ENCODE measurements at regions not wholly inside any gene's neighbourhood (a gene's known extent, or its start where the extent isn't known, plus 50 kb on each side); places are given as distances from the start of the nearest gene placed in this dataset.
"Not testable (repeated sequence)": the region's sequence is repeated elsewhere in the genome, so short reads cannot be mapped to it uniquely, and the experiment has no call there.

- DNase-seq (ENCODE audit: low read depth, low spot score): no peak
- H3K27ac ChIP-seq (ENCODE audit: low read length): no peak overlapping the region
- H3K27me3 ChIP-seq (ENCODE audit: control insufficient read depth, insufficient read depth, low read length): no peaks in the 10 kb centered on the region
- H3K4me1 ChIP-seq (ENCODE audit: control insufficient read depth, insufficient read depth, low read length): no peaks in the 10 kb centered on the region
- H3K4me3 ChIP-seq (ENCODE audit: low read length): no peak overlapping the region
- H3K36me3 ChIP-seq (ENCODE audit: control insufficient read depth, insufficient read depth, low read length): no peaks in the 10 kb centered on the region
- no peaks in the 10 kb centered on the region for H3K9me3 ChIP-seq (ENCODE audit: control insufficient read depth, insufficient read depth, low read length)
Measured at GRCh38 chr20:1757072-1757471, 99.5 kb upstream of the SIRPG start.

DNA sequence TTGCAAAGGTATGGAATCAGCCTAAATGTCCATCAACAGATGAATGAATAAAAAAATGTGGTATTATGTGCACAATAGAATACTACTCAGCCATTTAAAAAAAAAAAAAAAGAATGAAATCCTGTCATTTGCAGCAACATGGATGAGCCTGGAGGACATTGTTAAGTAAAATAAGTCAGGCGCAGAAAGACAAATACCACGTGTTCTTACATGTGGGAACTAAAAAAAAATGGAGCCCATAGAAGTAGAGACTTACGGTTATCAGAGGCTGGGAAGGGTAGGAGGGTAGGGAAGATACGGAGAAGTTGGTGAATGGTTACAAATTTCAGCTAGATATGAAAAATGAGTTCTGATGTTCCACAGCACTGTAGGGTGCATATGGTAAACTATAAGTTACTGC is 97.2 kb upstream of the SIRPG start:
- Histone ChIP-seq H3K27ac (ENCODE audit: low read length) (no peak overlapping the region), H3K36me3 (ENCODE audit: control insufficient read depth, insufficient read depth, low read length) (no peaks in the 10 kb centered on the region), H3K4me1 (ENCODE audit: control insufficient read depth, insufficient read depth, low read length) (no peaks in the 10 kb centered on the region), H3K9me3 (ENCODE audit: control insufficient read depth, insufficient read depth, low read length) (no peaks in the 10 kb centered on the region), H3K4me3 (ENCODE audit: low read length) (no peak overlapping the region), H3K27me3 (ENCODE audit: control insufficient read depth, insufficient read depth, low read length) (no peaks in the 10 kb centered on the region)
- 100% methylated on average over 1 of the region's 4 CpGs for WGBS (ENCODE audit: insufficient coverage, insufficient read length)
- no peak for DNase-seq (ENCODE audit: low read depth, low spot score)

DNA sequence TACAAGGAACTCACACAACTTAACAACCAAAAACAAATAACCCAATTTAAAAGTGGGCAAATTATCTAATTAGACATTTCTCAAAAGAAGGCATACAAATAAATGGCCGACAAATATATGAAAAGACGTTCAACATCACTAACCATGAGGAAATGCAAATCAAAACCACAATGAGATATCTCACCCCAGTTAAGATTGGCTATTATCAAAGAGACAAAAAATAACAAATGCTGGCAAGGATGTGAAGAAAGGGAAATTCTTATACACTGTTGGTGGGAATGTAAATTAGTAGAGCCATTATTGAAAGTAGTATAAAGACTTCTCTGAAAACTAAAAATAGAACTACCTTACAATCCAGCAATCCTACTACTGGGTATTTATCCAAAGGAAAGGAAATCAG is 96.7 kb upstream of the SIRPG start:
- WGBS (ENCODE audit: insufficient coverage, insufficient read length): no CpG with 5 or more reads among the region's 2 CpGs
- Histone ChIP-seq H3K36me3 (ENCODE audit: control insufficient read depth, insufficient read depth, low read length) (no peaks in the 10 kb centered on the region), H3K27me3 (ENCODE audit: control insufficient read depth, insufficient read depth, low read length) (no peaks in the 10 kb centered on the region), H3K4me1 (ENCODE audit: control insufficient read depth, insufficient read depth, low read length) (no peaks in the 10 kb centered on the region), H3K9me3 (ENCODE audit: control insufficient read depth, insufficient read depth, low read length) (no peaks in the 10 kb centered on the region), H3K27ac (ENCODE audit: low read length) (no peak overlapping the region), H3K4me3 (ENCODE audit: low read length) (no peak overlapping the region)
- DNase-seq (ENCODE audit: low read depth, low spot score): no peak

DNA sequence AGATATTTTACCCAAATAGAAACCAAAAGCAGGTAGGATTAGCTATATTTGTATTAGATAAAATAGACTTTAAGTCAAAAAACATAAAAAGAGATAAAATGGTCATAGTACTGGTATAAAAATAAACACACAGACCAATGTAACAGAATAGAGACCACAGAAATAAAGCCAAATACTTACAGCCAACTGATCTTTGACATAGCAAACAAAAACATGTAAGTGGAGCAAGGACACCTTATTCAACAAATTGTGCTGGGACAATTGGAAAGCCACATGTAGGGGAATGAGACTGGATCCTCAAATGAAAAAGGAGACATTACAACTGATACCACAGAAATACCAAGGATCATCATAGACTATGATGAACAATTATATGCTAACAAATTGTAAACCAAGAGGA is 94.5 kb upstream of the SIRPG start:
- H3K9me3 ChIP-seq (ENCODE audit: control insufficient read depth, insufficient read depth, low read length): no peaks in the 10 kb centered on the region
- no peak overlapping the region for H3K27ac ChIP-seq (ENCODE audit: low read length)
- no peaks in the 10 kb centered on the region for H3K27me3 ChIP-seq (ENCODE audit: control insufficient read depth, insufficient read depth, low read length)
- no peaks in the 10 kb centered on the region for H3K36me3 ChIP-seq (ENCODE audit: control insufficient read depth, insufficient read depth, low read length)
- no peak for DNase-seq (ENCODE audit: low read depth, low spot score)
- H3K4me3 ChIP-seq (ENCODE audit: low read length): no peak overlapping the region
- H3K4me1 ChIP-seq (ENCODE audit: control insufficient read depth, insufficient read depth, low read length): no peaks in the 10 kb centered on the region

GRCh38 chr20:1748777-1749176 is 91.2 kb upstream of the SIRPG start:
- H3K4me1 ChIP-seq (ENCODE audit: control insufficient read depth, insufficient read depth, low read length): no peaks in the 10 kb centered on the region
- no peak for DNase-seq (ENCODE audit: low read depth, low spot score)
- no peaks in the 10 kb centered on the region for H3K27me3 ChIP-seq (ENCODE audit: control insufficient read depth, insufficient read depth, low read length)
- no peaks in the 10 kb centered on the region for H3K36me3 ChIP-seq (ENCODE audit: control insufficient read depth, insufficient read depth, low read length)
- no peaks in the 10 kb centered on the region for H3K9me3 ChIP-seq (ENCODE audit: control insufficient read depth, insufficient read depth, low read length)
- no peak overlapping the region for H3K4me3 ChIP-seq (ENCODE audit: low read length)
- H3K27ac ChIP-seq (ENCODE audit: low read length): no peak overlapping the region

DNA sequence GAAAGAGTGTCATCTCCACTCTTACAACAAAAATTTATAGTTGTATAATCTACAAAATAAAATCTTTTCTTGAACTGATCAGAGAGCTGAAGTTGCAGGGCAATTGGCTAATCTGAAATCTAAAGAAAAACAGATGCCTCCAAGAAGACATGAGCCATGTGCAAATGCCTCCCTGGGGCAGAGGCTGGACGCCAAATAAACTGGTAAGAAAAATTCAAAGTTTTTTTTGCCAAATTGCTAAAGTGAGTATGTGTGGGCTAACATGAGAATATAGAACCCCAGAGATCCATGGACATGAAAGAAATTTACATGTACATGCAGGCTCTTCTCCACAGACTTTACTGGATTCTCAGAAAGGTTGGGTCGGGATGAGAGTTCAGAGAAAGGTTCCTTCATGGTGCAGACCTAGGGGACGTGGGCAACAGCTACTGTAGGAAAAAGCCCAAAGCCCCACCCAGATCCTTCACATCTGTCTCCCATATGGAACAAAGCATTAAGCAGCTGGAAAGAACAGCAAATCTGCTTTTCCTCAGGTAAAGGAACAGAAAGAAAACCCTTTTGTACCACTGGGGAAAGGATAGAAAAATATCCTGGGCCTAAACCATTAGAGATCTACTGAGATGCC is 90.5 kb upstream of the SIRPG start:
- H3K36me3 ChIP-seq (ENCODE audit: control insufficient read depth, insufficient read depth, low read length): no peaks in the 10 kb centered on the region
- whole genome bisulfite sequencing (ENCODE audit: insufficient coverage, insufficient read length): no CpG with 5 or more reads among the region's 3 CpGs
- H3K27ac ChIP-seq (ENCODE audit: low read length): no peak overlapping the region
- no peak overlapping the region for H3K4me3 ChIP-seq (ENCODE audit: low read length)
- no peaks in the 10 kb centered on the region for H3K27me3 ChIP-seq (ENCODE audit: control insufficient read depth, insufficient read depth, low read length)
- no peaks in the 10 kb centered on the region for H3K9me3 ChIP-seq (ENCODE audit: control insufficient read depth, insufficient read depth, low read length)
- H3K4me1 ChIP-seq (ENCODE audit: control insufficient read depth, insufficient read depth, low read length): no peaks in the 10 kb centered on the region
- DNase-seq (ENCODE audit: low read depth, low spot score): no peak

- H3K4me1 ChIP-seq (ENCODE audit: control insufficient read depth, insufficient read depth, low read length); H3K27me3 ChIP-seq (ENCODE audit: control insufficient read depth, insufficient read depth, low read length); H3K27ac ChIP-seq (ENCODE audit: low read length); H3K36me3 ChIP-seq (ENCODE audit: control insufficient read depth, insufficient read depth, low read length); H3K4me3 ChIP-seq (ENCODE audit: low read length); H3K9me3 ChIP-seq (ENCODE audit: control insufficient read depth, insufficient read depth, low read length); DNase-seq (ENCODE audit: low read depth, low spot score): not testable (repeated sequence)
- no CpG with 5 or more reads among the region's 4 CpGs for WGBS (ENCODE audit: insufficient coverage, insufficient read length)
Measured at GRCh38 chr20:1742049-1742434, 84.5 kb upstream of the SIRPG start.

- no peak for DNase-seq (ENCODE audit: low read depth, low spot score)
- Histone ChIP-seq H3K9me3 (ENCODE audit: control insufficient read depth, insufficient read depth, low read length) (no peaks in the 10 kb centered on the region), H3K4me3 (ENCODE audit: low read length) (no peak overlapping the region), H3K27ac (ENCODE audit: low read length) (no peak overlapping the region), H3K36me3 (ENCODE audit: control insufficient read depth, insufficient read depth, low read length) (no peaks in the 10 kb centered on the region), H3K4me1 (ENCODE audit: control insufficient read depth, insufficient read depth, low read length) (no peaks in the 10 kb centered on the region), H3K27me3 (ENCODE audit: control insufficient read depth, insufficient read depth, low read length) (no peaks in the 10 kb centered on the region)
- WGBS (ENCODE audit: insufficient coverage, insufficient read length): no CpG with 5 or more reads among the region's 6 CpGs
Measured at GRCh38 chr20:1741309-1742048, 83.9 kb upstream of the SIRPG start.

- no peaks in the 10 kb centered on the region; the same call in 1 of the 2 replicates for H3K4me1 ChIP-seq (ENCODE audit: control insufficient read depth, insufficient read depth, low read length)
- DNase-seq (ENCODE audit: low read depth, low spot score): no peak
- H3K27ac ChIP-seq (ENCODE audit: low read length): no peak overlapping the region
- WGBS (ENCODE audit: insufficient coverage, insufficient read length): no CpG with 5 or more reads among the region's 1 CpG
- no peaks in the 10 kb centered on the region for H3K36me3 ChIP-seq (ENCODE audit: control insufficient read depth, insufficient read depth, low read length)
- no peaks in the 10 kb centered on the region for H3K27me3 ChIP-seq (ENCODE audit: control insufficient read depth, insufficient read depth, low read length)
- no peaks in the 10 kb centered on the region for H3K9me3 ChIP-seq (ENCODE audit: control insufficient read depth, insufficient read depth, low read length)
- H3K4me3 ChIP-seq (ENCODE audit: low read length): no peak overlapping the region
Measured at GRCh38 chr20:1737134-1737533, 79.6 kb upstream of the SIRPG start.

- no CpG with 5 or more reads among the region's 35 CpGs for WGBS (ENCODE audit: insufficient coverage, insufficient read length)
- Histone ChIP-seq H3K4me1 (ENCODE audit: control insufficient read depth, insufficient read depth, low read length) (no peaks in the 10 kb centered on the region; the same call in 1 of the 2 replicates), H3K4me3 (ENCODE audit: low read length) (no peak overlapping the region), H3K36me3 (ENCODE audit: control insufficient read depth, insufficient read depth, low read length) (no peaks in the 10 kb centered on the region), H3K9me3 (ENCODE audit: control insufficient read depth, insufficient read depth, low read length) (no peaks in the 10 kb centered on the region), H3K27ac (ENCODE audit: low read length) (no peak overlapping the region), H3K27me3 (ENCODE audit: control insufficient read depth, insufficient read depth, low read length) (no peaks in the 10 kb centered on the region)
- DNase-seq (ENCODE audit: low read depth, low spot score): no peak
Measured at GRCh38 chr20:1735417-1736089, 78.0 kb upstream of the SIRPG start.

Measured in iPS DF 6.9 (cell line).